HCT116 (cell line): ENCODE measurements at regions not wholly inside any gene's neighbourhood (a gene's known extent, or its start where the extent isn't known, plus 50 kb on each side); places are given as distances from the start of the nearest gene placed in this dataset.

Source experiments
- ATAC-seq: fragments of 200-7000 bp; cut with Tn5 transposase; 2 replicates; pipeline ENCODE4 v1.9.1; 2020; ENCODE audit warnings: mild to moderate bottlenecking, moderate library complexity
- BruUV-seq: library from RNA; stranded (reverse); fragments of 400-500 nt; replicated peaks from 2 replicates; lab custom pipeline; 2021; lab: Mats Ljungman, UMichigan
- CTCF ChIA-PET: fragments of 300-600 bp; sonication (Branson Sonifier 250); formaldehyde crosslinking; loops from one replicate; lab custom pipeline; 2021; ENCODE audit warnings: antibody characterized with exemption; lab: Charles Lee
- POLR2A ChIA-PET: fragments of 300-600, 350-600 bp; sonication (Branson Sonifier 250); formaldehyde crosslinking; loops from one replicate; lab custom pipeline; 2021; ENCODE audit warnings: antibody characterized with exemption; lab: Charles Lee
- RAD21 ChIA-PET, 2 experiments: fragments of 300-600 bp; sonication (Branson Sonifier 250); formaldehyde crosslinking; loops; one replicate each; lab custom pipeline; 2023; ENCODE audit warnings: low total read pairs in 2 of 2; ENCODE audit not compliant: uncharacterized antibody in 2 of 2, unreplicated experiment in 2 of 2, low non-redundant PET in 1 of 2; lab: Charles Lee
- DNase-seq: peaks from one replicate; pipeline ENCODE4 v3.0.0-alpha.2; 2010; ENCODE audit warnings: low read depth, low spot score
- H2AFZ ChIP-seq: fragments of 200-600 bp; shearing (Covaris generic), sonication (generic); 2 replicates; pipeline ENCODE4 v1.6.1; 2017; ENCODE audit warnings: low read depth, mixed run types, mixed read lengths, antibody characterized with exemption, low read length; ENCODE audit not compliant: poor library complexity, severe bottlenecking
- H3K27ac ChIP-seq: 2 replicates; pipeline ENCODE4 v1.5.1; 2012; ENCODE audit warnings: low read depth, low read length
- H3K27me3 ChIP-seq: fragments of 200-600 bp; sonication (generic); 2 replicates; pipeline ENCODE4 v1.6.1; 2016; ENCODE audit warnings: mixed run types, low read length, mixed read lengths; ENCODE audit not compliant: insufficient read depth
- H3K36me3 ChIP-seq, 2 experiments: fragments of 200-500 bp in 1 of 2; fragments of 200-600 bp in 1 of 2; sonication (Bioruptor generic) in 1 of 2; sonication (generic) in 1 of 2; 2 replicates each; pipeline versions ENCODE4 v1.5.1 to v1.6.1; 2014 to 2016; ENCODE audit warnings: low read length in 2 of 2, inconsistent platforms in 1 of 2, mixed read lengths in 1 of 2, mixed run types in 1 of 2; ENCODE audit not compliant: insufficient read depth in 2 of 2, control insufficient read depth in 1 of 2
- H3K4me1 ChIP-seq, 2 experiments: fragments of 200-600 bp in 1 of 2; sonication (generic) in 1 of 2; 2 replicates each; pipeline versions ENCODE4 v1.5.1 to v1.6.1; 2012 to 2017; ENCODE audit warnings: low read length in 2 of 2, inconsistent platforms in 1 of 2, mild to moderate bottlenecking in 1 of 2, mixed read lengths in 1 of 2, mixed run types in 1 of 2, moderate library complexity in 1 of 2; ENCODE audit not compliant: insufficient read depth in 2 of 2, control insufficient read depth in 1 of 2
- H3K4me2 ChIP-seq: fragments of 200-600 bp; sonication (generic); 2 replicates; pipeline ENCODE4 v1.6.1; 2017; ENCODE audit warnings: mixed run types, low read length, mixed read lengths
- H3K4me3 ChIP-seq, 2 experiments: fragments of 200-600 bp in 1 of 2; sonication (generic) in 1 of 2; replicated peaks in 1 of 2; 2 replicates each; pipeline ENCODE4 v1.5.1; 2011 to 2016; ENCODE audit warnings: low read length in 2 of 2, control low read depth in 1 of 2, low read depth in 1 of 2, mild to moderate bottlenecking in 1 of 2, mixed read lengths in 1 of 2, mixed run types in 1 of 2
- H3K79me2 ChIP-seq: fragments of 200-600 bp; sonication (generic); 2 replicates; pipeline ENCODE4 v1.6.1; 2017; ENCODE audit warnings: mild to moderate bottlenecking, mixed run types, low read length, moderate library complexity, mixed read lengths; ENCODE audit not compliant: insufficient read depth
- H3K9ac ChIP-seq: fragments of 200-600 bp; sonication (generic); 2 replicates; pipeline ENCODE4 v1.6.1; 2016; ENCODE audit warnings: low read length, mixed read lengths
- H3K9me2 ChIP-seq: fragments of 200-600 bp; sonication (generic), shearing (Covaris generic); 2 replicates; pipeline ENCODE4 v1.6.1; 2017; ENCODE audit warnings: mixed run types, mild to moderate bottlenecking, moderate library complexity; ENCODE audit not compliant: insufficient read depth
- H3K9me3 ChIP-seq, 2 experiments: fragments of 200-500 bp in 1 of 2; fragments of 200-600 bp in 1 of 2; sonication (Bioruptor generic) in 1 of 2; sonication (generic) in 1 of 2; 2 replicates each; pipeline ENCODE4 v1.6.1; 2014 to 2017; ENCODE audit warnings: low read length in 2 of 2, mixed read lengths in 2 of 2, inconsistent platforms in 1 of 2, low read depth in 1 of 2, mild to moderate bottlenecking in 1 of 2, mixed run types in 1 of 2, moderate library complexity in 1 of 2; ENCODE audit not compliant: control insufficient read depth in 1 of 2, insufficient read depth in 1 of 2
- H4K20me1 ChIP-seq: fragments of 200-600 bp; sonication (generic), shearing (Covaris generic); 2 replicates; pipeline ENCODE4 v1.6.1; 2017; ENCODE audit warnings: mixed run types, mild to moderate bottlenecking, moderate library complexity; ENCODE audit not compliant: insufficient read depth
- CBX3 ChIP-seq: IDR thresholded peaks from 2 replicates; pipeline ENCODE4 v1.6.1; 2012; ENCODE audit warnings: low read depth
- CEBPB ChIP-seq: IDR thresholded peaks from 2 replicates; pipeline ENCODE4 v1.6.1; 2012; ENCODE audit warnings: low read depth
- ELF1 ChIP-seq: IDR thresholded peaks from 2 replicates; pipeline ENCODE4 v1.6.1; 2012; ENCODE audit warnings: low read depth, borderline replicate concordance
- EZH2 ChIP-seq: fragments of 200-600 bp; sonication (generic); IDR thresholded peaks from 2 replicates; pipeline ENCODE4 v1.6.1; 2017; ENCODE audit warnings: antibody characterized with exemption, mixed run types
- EZH2phosphoT487 ChIP-seq: fragments of 200-600 bp; IDR thresholded peaks from 2 replicates; pipeline ENCODE4 v1.6.1; 2018; ENCODE audit warnings: antibody characterized with exemption, borderline replicate concordance
- FOSL1 ChIP-seq: IDR thresholded peaks from 2 replicates; pipeline ENCODE4 v1.6.1; 2012; ENCODE audit warnings: low read depth
- JUND ChIP-seq: IDR thresholded peaks from 2 replicates; pipeline ENCODE4 v1.6.1; 2012
- POLR2AphosphoS5 ChIP-seq: IDR thresholded peaks from 2 replicates; pipeline ENCODE4 v1.6.1; 2011; ENCODE audit warnings: mild to moderate bottlenecking, low read depth, low read length, moderate library complexity
- SP1 ChIP-seq: IDR thresholded peaks from 2 replicates; pipeline ENCODE4 v1.6.1; 2012; ENCODE audit warnings: low read depth
- YY1 ChIP-seq: IDR thresholded peaks from 2 replicates; pipeline ENCODE4 v1.6.1; 2011; ENCODE audit warnings: low read length, low read depth, moderate library complexity, mild to moderate bottlenecking; ENCODE audit not compliant: insufficient replicate concordance; ENCODE audit errors: extremely low read depth
- ZFX ChIP-seq: fragments of 450-650 bp; IDR thresholded peaks from 2 replicates; pipeline ENCODE4 v1.6.1; 2017
- intact Hi-C: fragments of 100-400 bp; cut with micrococcal nuclease; formaldehyde crosslinking; loops from 2 replicates; pipeline ENCODE4 v1.10.0; 2022
- TF ChIP-seq, protein P1 (sequence below): IDR thresholded peaks from 2 replicates; pipeline ENCODE4 v1.6.1; 2011; ENCODE audit warnings: mild to moderate bottlenecking, low read length, moderate library complexity; ENCODE audit not compliant: insufficient replicate concordance; ENCODE audit errors: extremely low read depth
- TF ChIP-seq, protein P2 (sequence below): IDR thresholded peaks from 2 replicates; pipeline ENCODE4 v1.6.1; 2012
- TF ChIP-seq, protein P3 (sequence below), 3 experiments: fragments of 200-600 bp in 1 of 3; sonication (generic) in 1 of 3; IDR thresholded peaks in 2 of 3; conservative IDR thresholded peaks in 1 of 3; 2 replicates each; pipeline ENCODE4 v1.5.1; 2012 to 2017; ENCODE audit warnings: low read depth in 2 of 3, low read length in 2 of 3, antibody characterized with exemption in 1 of 3, borderline replicate concordance in 1 of 3, control low read depth in 1 of 3, mild to moderate bottlenecking in 1 of 3, mixed read lengths in 1 of 3, mixed run types in 1 of 3, moderate library complexity in 1 of 3; ENCODE audit not compliant: insufficient read depth in 1 of 3

DNA sequence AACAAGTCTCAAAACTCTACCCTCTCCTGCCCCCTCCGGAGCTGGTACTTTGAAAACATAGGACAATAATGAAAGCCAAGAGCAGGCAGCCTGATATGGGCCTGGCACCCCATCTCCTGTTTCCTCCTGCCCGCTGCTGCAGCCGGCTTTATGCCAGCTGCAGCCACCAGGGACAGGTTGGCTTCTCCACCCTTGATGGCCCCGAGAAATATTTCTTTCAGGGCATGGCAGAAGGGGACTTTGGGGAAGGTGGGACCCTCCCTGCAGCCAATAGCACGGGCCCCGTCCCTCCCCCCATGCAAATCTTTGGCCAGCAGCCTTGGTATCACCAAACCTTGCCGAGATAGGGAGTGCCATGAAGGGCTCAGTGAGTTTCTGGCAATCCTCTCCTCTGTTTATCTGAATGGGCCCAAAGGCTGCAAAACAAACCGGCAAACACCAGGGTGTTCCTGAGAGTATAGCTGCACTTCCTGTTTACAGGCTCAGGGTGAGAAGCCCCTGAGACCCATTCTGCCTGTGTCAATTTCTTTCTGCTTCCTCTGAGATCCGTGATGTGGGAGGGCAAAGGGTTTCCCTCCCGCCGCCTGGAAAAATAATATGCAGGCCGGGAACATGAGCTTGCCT is 73.4 kb upstream of the BOD1 start:
- Histone ChIP-seq H4K20me1 (no peaks in the 10 kb centered on the region), H3K4me2 (no peak overlapping the region), H2AFZ (no peak overlapping the region), H3K79me2 (no peaks in the 10 kb centered on the region), H3K9ac (no peak overlapping the region), H3K36me3 (no peaks in the 10 kb centered on the region), H3K27me3 (no peaks in the 10 kb centered on the region), H3K9me2 (no peaks in the 10 kb centered on the region), H3K9me3 (no peaks in the 10 kb centered on the region), H3K27ac (no peak overlapping the region), H3K4me1 (no peaks in the 10 kb centered on the region), H3K4me3 (no peak overlapping the region)
- DNase-seq (no peak), ATAC-seq (peak; percentile 49; the same call in 1 of the 2 replicates)
- intact Hi-C loops: no loop called here
- ChIA-PET POLR2A (no interaction called here), RAD21 (no interaction called here), CTCF (no interaction called here)
- BruUV-seq: no TSS peak
- TF ChIP-seq ELF1 (no peak), ZFX (no peak), SP1 (no peak)
- TF ChIP-seq, protein P1, sequence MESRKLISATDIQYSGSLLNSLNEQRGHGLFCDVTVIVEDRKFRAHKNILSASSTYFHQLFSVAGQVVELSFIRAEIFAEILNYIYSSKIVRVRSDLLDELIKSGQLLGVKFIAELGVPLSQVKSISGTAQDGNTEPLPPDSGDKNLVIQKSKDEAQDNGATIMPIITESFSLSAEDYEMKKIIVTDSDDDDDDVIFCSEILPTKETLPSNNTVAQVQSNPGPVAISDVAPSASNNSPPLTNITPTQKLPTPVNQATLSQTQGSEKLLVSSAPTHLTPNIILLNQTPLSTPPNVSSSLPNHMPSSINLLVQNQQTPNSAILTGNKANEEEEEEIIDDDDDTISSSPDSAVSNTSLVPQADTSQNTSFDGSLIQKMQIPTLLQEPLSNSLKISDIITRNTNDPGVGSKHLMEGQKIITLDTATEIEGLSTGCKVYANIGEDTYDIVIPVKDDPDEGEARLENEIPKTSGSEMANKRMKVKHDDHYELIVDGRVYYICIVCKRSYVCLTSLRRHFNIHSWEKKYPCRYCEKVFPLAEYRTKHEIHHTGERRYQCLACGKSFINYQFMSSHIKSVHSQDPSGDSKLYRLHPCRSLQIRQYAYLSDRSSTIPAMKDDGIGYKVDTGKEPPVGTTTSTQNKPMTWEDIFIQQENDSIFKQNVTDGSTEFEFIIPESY: no peak
- TF ChIP-seq, protein P2, sequence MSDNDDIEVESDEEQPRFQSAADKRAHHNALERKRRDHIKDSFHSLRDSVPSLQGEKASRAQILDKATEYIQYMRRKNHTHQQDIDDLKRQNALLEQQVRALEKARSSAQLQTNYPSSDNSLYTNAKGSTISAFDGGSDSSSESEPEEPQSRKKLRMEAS: no peak

DNA sequence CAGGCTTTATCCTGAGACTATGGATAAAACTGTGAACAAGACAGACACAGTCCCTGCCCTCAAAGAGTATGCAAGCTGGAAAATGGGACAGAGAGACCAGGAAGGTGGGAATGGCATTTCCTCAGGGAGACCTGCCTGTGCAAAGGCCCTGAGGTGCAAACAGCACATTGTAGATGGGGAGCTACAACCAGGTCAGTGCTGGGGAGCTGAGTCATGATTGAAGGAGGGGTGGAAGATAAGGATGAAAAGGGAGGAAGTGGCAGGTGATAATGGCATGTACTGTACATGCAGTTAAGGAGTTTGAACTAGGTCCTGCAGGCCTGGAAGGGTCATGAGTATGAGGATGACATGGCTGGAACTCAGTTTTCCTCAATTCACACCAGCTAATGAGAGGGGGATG is 75.5 kb upstream of the BOD1 start:
- Histone ChIP-seq H3K9ac (no peak overlapping the region), H3K9me3 (no peaks in the 10 kb centered on the region), H3K9me2 (no peaks in the 10 kb centered on the region), H3K27ac (no peak overlapping the region), H4K20me1 (no peaks in the 10 kb centered on the region), H3K36me3 (no peaks in the 10 kb centered on the region), H3K27me3 (no peaks in the 10 kb centered on the region), H2AFZ (no peak overlapping the region), H3K4me3 (no peak overlapping the region), H3K4me2 (no peak overlapping the region), H3K4me1 (no peaks in the 10 kb centered on the region), H3K79me2 (no peaks in the 10 kb centered on the region)
- ChIA-PET POLR2A (no interaction called here), CTCF (no interaction called here), RAD21 (no interaction called here)
- no TSS peak for BruUV-seq
- intact Hi-C loops: no loop called here
- ATAC-seq: no peak
- no peak for DNase-seq
- TF ChIP-seq EZH2phosphoT487 (no peak), FOSL1 (no peak), JUND (no peak), EZH2 (no peak), POLR2AphosphoS5 (no peak), ZFX (no peak), CEBPB (no peak), YY1 (no peak), CBX3 (no peak), SP1 (no peak)
- TF ChIP-seq, protein P2: no peak
- TF ChIP-seq, protein P3, sequence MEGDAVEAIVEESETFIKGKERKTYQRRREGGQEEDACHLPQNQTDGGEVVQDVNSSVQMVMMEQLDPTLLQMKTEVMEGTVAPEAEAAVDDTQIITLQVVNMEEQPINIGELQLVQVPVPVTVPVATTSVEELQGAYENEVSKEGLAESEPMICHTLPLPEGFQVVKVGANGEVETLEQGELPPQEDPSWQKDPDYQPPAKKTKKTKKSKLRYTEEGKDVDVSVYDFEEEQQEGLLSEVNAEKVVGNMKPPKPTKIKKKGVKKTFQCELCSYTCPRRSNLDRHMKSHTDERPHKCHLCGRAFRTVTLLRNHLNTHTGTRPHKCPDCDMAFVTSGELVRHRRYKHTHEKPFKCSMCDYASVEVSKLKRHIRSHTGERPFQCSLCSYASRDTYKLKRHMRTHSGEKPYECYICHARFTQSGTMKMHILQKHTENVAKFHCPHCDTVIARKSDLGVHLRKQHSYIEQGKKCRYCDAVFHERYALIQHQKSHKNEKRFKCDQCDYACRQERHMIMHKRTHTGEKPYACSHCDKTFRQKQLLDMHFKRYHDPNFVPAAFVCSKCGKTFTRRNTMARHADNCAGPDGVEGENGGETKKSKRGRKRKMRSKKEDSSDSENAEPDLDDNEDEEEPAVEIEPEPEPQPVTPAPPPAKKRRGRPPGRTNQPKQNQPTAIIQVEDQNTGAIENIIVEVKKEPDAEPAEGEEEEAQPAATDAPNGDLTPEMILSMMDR (IDR thresholded peaks at IDR 0.05 in 2 of 3, conservative IDR thresholded peaks at IDR 0.05 in 1 of 3; ENCODE audit: borderline replicate concordance in 1 of 3, insufficient read depth in 1 of 3, low read depth in 2 of 3, low read length in 2 of 3): no peak
